Liver (tissue), 7 donors: ENCODE measurements at regions not wholly inside any gene's neighbourhood (a gene's known extent, or its start where the extent isn't known, plus 50 kb on each side); places are given as distances from the start of the nearest gene placed in this dataset.
A peak's percentile ranks its signal among the peaks of the same experiment; 100 is the strongest.

Experiments
- DNase-seq: peaks from one replicate; pipeline ENCODE4 v3.0.0-alpha.2; 2017; ENCODE audit warnings: low spot score
- H3K27ac ChIP-seq, 2 donors: one replicate each; pipeline ENCODE4 v1.7.0; 2013; ENCODE audit warnings: inconsistent platforms in 2 of 2, low read length in 2 of 2, control low read depth in 1 of 2, low read depth in 1 of 2, mild to moderate bottlenecking in 1 of 2
- H3K27me3 ChIP-seq, 4 donors: one replicate each; pipeline versions ENCODE4 v1.6.1 to v1.7.0; 2013; ENCODE audit warnings: low read length in 3 of 4, inconsistent platforms in 1 of 4, mild to moderate bottlenecking in 1 of 4, moderate library complexity in 1 of 4; ENCODE audit not compliant: control insufficient read depth in 4 of 4, insufficient read depth in 4 of 4
- H3K36me3 ChIP-seq, 4 donors: one replicate each; pipeline versions ENCODE4 v1.6.1 to v1.7.0; 2013; ENCODE audit warnings: low read length in 3 of 4, mild to moderate bottlenecking in 3 of 4, low read depth in 1 of 4, moderate library complexity in 1 of 4; ENCODE audit not compliant: control insufficient read depth in 4 of 4, insufficient read depth in 3 of 4
- H3K4me1 ChIP-seq, 4 donors: one replicate each; pipeline versions ENCODE4 v1.6.1 to v1.7.0; 2013; ENCODE audit warnings: low read length in 3 of 4, mild to moderate bottlenecking in 3 of 4, moderate library complexity in 1 of 4; ENCODE audit not compliant: control insufficient read depth in 4 of 4, insufficient read depth in 4 of 4
- H3K4me3 ChIP-seq, 3 donors: one replicate each; pipeline versions ENCODE4 v1.6.1 to v1.7.0; 2013; ENCODE audit warnings: low read length in 3 of 3, control low read depth in 1 of 3, low read depth in 1 of 3, mild to moderate bottlenecking in 1 of 3
- H3K9ac ChIP-seq, 2 donors: one replicate each; pipeline ENCODE4 v1.7.0; 2013; ENCODE audit warnings: low read length in 2 of 2, mild to moderate bottlenecking in 2 of 2, moderate library complexity in 2 of 2, control low read depth in 1 of 2, low read depth in 1 of 2
- H3K9me3 ChIP-seq, 4 donors: one replicate each; pipeline versions ENCODE4 v1.6.1 to v1.7.0; 2013; ENCODE audit warnings: low read length in 3 of 4; ENCODE audit not compliant: control insufficient read depth in 4 of 4
- FOXA1 ChIP-seq: IDR thresholded peaks from 2 replicates; pipeline ENCODE4 v1.6.1; 2016; ENCODE audit warnings: antibody characterized with exemption
- FOXA2 ChIP-seq: IDR thresholded peaks from 2 replicates; pipeline ENCODE4 v1.6.1; 2016; ENCODE audit warnings: antibody characterized with exemption
- GABPA ChIP-seq, 2 donors: IDR thresholded peaks in 1 of 2; conservative IDR thresholded peaks in 1 of 2; 2 replicates each; pipeline ENCODE4 v1.6.1; 2016; ENCODE audit warnings: antibody characterized with exemption in 2 of 2, mild to moderate bottlenecking in 1 of 2, moderate library complexity in 1 of 2
- MAX ChIP-seq: IDR thresholded peaks from 2 replicates; pipeline ENCODE4 v1.6.1; 2016; ENCODE audit warnings: antibody characterized with exemption
- NR2F2 ChIP-seq: IDR thresholded peaks from 2 replicates; pipeline ENCODE4 v1.6.1; 2016; ENCODE audit warnings: antibody characterized with exemption
- RAD21 ChIP-seq, 2 donors: IDR thresholded peaks; 2 replicates each; pipeline ENCODE4 v1.6.1; 2016; ENCODE audit warnings: antibody characterized with exemption in 2 of 2, mild to moderate bottlenecking in 2 of 2
- REST ChIP-seq: IDR thresholded peaks from 2 replicates; pipeline ENCODE4 v1.6.1; 2016; ENCODE audit warnings: antibody characterized with exemption, mild to moderate bottlenecking
- SP1 ChIP-seq: IDR thresholded peaks from 2 replicates; pipeline ENCODE4 v1.6.1; 2018; ENCODE audit warnings: antibody characterized with exemption, mild to moderate bottlenecking
- TAF1 ChIP-seq: conservative IDR thresholded peaks from 2 replicates; pipeline ENCODE4 v1.6.1; 2016; ENCODE audit warnings: antibody characterized with exemption, mild to moderate bottlenecking
- YY1 ChIP-seq: IDR thresholded peaks from 2 replicates; pipeline ENCODE4 v1.6.1; 2016; ENCODE audit warnings: antibody characterized with exemption, mild to moderate bottlenecking
- WGBS: extraction: QIAGEN DNeasy Blood & Tissue Kit; methylation state at CpG from one replicate; pipeline ENCODE4 v1.1.7; 2013; 5-methylcytosine and 5-hydroxymethylcytosine counted together
- donor health status: healthy.
- donor health status: healthy.
- donor health status: healthy.
- donor health status: healthy.

GRCh38 chr13:26967119-26968038, 204.2 kb downstream of the USP12 start:
- Histone ChIP-seq H3K9ac (no peak overlapping the region), H3K27me3 (no peaks in the 10 kb centered on the region), H3K9me3 (no peaks in the 10 kb centered on the region), H3K36me3 (no peaks in the 10 kb centered on the region), H3K4me1 (peaks cover 20 to 58% (median 27%) of the 10 kb centered on the region in 4 donors), H3K27ac (peak overlapping the region; percentile 91), H3K4me3 (no peak overlapping the region)
- DNase-seq, result no peak
- 83% methylated on average over 17 of the region's 17 CpGs for WGBS
- TF ChIP-seq SP1 (peak; percentile 45), NR2F2 (peak; percentile 98), REST (no peak), YY1 (no peak)

GRCh38 chr13:26966701-26967080, 204.9 kb downstream of the USP12 start:
- Histone ChIP-seq H3K4me3 (no peak overlapping the region), H3K27ac (peak overlapping the region in 1 of 2 donors; percentile 9), H3K9me3 (no peaks in the 10 kb centered on the region), H3K9ac (no peak overlapping the region), H3K4me1 (peaks cover 22 to 64% (median 33%) of the 10 kb centered on the region in 4 donors), H3K36me3 (no peaks in the 10 kb centered on the region), H3K27me3 (no peaks in the 10 kb centered on the region)
- DNase-seq, result no peak
- TF ChIP-seq GABPA (IDR thresholded peaks at IDR 0.05 in 1 of 2, conservative IDR thresholded peaks at IDR 0.05 in 1 of 2) (no peak), RAD21 (IDR thresholded peaks at IDR 0.05) (no peak), MAX (no peak), NR2F2 (no peak), FOXA2 (no peak), FOXA1 (no peak), REST (no peak), TAF1 (no peak)
- 83% methylated on average over 4 of the region's 4 CpGs for WGBS
